ENCODE measurements at regions not wholly inside any gene's neighbourhood (a gene's known extent, or its start where the extent isn't known, plus 50 kb on each side); places are given as distances from the start of the nearest gene placed in this dataset.

- H3K9ac ChIP-seq, result no peak overlapping the region
- no peak overlapping the region for H3K4me2 ChIP-seq
- no peaks in the 10 kb centered on the region for H3K36me3 ChIP-seq (ENCODE audit: insufficient read depth)
- no peaks in the 10 kb centered on the region for H4K20me1 ChIP-seq (ENCODE audit: insufficient read depth)
- no peak overlapping the region for H2AFZ ChIP-seq (ENCODE audit: low read depth)
- no peaks in the 10 kb centered on the region for H3K79me2 ChIP-seq (ENCODE audit: insufficient read depth, low read depth)
- H3K27me3 ChIP-seq (ENCODE audit: insufficient read depth, low read depth), result no peaks in the 10 kb centered on the region
- no peak overlapping the region for H3K27ac ChIP-seq
- H3K4me1 ChIP-seq (ENCODE audit: low read depth, poor library complexity, severe bottlenecking), result peaks cover 4% of the 10 kb centered on the region
- TF ChIP-seq, protein P1, sequence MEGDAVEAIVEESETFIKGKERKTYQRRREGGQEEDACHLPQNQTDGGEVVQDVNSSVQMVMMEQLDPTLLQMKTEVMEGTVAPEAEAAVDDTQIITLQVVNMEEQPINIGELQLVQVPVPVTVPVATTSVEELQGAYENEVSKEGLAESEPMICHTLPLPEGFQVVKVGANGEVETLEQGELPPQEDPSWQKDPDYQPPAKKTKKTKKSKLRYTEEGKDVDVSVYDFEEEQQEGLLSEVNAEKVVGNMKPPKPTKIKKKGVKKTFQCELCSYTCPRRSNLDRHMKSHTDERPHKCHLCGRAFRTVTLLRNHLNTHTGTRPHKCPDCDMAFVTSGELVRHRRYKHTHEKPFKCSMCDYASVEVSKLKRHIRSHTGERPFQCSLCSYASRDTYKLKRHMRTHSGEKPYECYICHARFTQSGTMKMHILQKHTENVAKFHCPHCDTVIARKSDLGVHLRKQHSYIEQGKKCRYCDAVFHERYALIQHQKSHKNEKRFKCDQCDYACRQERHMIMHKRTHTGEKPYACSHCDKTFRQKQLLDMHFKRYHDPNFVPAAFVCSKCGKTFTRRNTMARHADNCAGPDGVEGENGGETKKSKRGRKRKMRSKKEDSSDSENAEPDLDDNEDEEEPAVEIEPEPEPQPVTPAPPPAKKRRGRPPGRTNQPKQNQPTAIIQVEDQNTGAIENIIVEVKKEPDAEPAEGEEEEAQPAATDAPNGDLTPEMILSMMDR (conservative IDR thresholded peaks at IDR 0.05; ENCODE audit: low read depth, low read length), result no peak
- no peak overlapping the region for H3K4me3 ChIP-seq (IDR thresholded peaks at IDR 0.05; ENCODE audit: insufficient read depth, low read depth, low read length)
Observed at GRCh38 chr3:164467007-164467406, 611.3 kb downstream of the SI start.

DNA sequence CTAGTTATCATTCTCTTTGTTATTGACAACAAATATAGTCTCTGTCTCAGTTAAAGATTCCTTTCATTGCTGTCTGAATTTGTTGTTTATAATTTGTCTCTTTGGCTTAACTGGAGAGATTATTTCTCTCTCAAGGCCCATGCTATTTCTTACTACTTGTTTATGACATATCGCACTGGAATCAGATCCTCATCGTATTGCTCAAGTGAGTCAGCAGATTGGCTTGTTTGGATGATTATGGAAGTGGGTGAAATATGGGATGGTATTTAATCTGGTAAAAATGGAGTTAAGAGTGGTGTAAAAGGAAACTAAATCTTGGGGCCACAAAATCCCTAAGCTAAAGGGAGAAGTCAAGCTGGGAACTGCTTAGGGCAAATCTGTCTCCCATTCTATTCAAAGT is 613.1 kb downstream of the SI start:
- H2AFZ ChIP-seq (ENCODE audit: low read depth), result no peak overlapping the region
- H3K27ac ChIP-seq, result no peak overlapping the region
- H3K4me3 ChIP-seq (IDR thresholded peaks at IDR 0.05; ENCODE audit: insufficient read depth, low read depth, low read length), result no peak overlapping the region
- H3K36me3 ChIP-seq (ENCODE audit: insufficient read depth), result no peaks in the 10 kb centered on the region
- TF ChIP-seq, protein P1 (conservative IDR thresholded peaks at IDR 0.05; ENCODE audit: low read depth, low read length), result no peak
- H3K4me2 ChIP-seq, result no peak overlapping the region
- H4K20me1 ChIP-seq (ENCODE audit: insufficient read depth), result no peaks in the 10 kb centered on the region
- H3K9ac ChIP-seq, result no peak overlapping the region
- no peaks in the 10 kb centered on the region for H3K79me2 ChIP-seq (ENCODE audit: insufficient read depth, low read depth)
- no peaks in the 10 kb centered on the region for H3K27me3 ChIP-seq (ENCODE audit: insufficient read depth, low read depth)
- H3K4me1 ChIP-seq (ENCODE audit: low read depth, poor library complexity, severe bottlenecking), result peaks cover 22% of the 10 kb centered on the region

DNA sequence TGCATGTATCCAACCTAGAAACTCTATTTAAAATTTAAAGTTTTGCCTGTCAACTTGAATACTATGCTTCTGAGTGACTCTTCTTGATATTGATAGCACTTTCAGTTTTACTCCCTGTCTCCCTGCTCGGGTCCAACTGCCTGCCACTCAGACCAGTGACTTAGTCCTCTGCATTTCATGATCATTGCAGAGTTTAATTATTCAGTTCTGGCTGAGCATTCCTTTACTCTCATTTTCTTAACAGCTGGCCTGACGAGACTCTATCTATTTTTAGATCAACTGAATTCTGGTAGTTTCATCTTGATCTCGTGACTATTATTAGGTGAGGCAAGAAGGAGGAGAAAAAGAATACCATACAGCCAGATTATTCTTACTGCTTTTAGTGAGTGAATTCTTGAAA is 617.4 kb downstream of the SI start:
- peak overlapping the region; percentile 29; the same call in 1 of the 2 replicates for H3K9ac ChIP-seq
- H4K20me1 ChIP-seq (ENCODE audit: insufficient read depth), result no peaks in the 10 kb centered on the region
- peak overlapping the region; percentile 62 for H2AFZ ChIP-seq (ENCODE audit: low read depth)
- H3K36me3 ChIP-seq (ENCODE audit: insufficient read depth), result no peaks in the 10 kb centered on the region
- no peaks in the 10 kb centered on the region for H3K79me2 ChIP-seq (ENCODE audit: insufficient read depth, low read depth)
- peaks cover 28% of the 10 kb centered on the region for H3K4me1 ChIP-seq (ENCODE audit: low read depth, poor library complexity, severe bottlenecking)
- TF ChIP-seq, protein P1 (conservative IDR thresholded peaks at IDR 0.05; ENCODE audit: low read depth, low read length), result no peak
- peak overlapping the region; percentile 39 for H3K4me3 ChIP-seq (IDR thresholded peaks at IDR 0.05; ENCODE audit: insufficient read depth, low read depth, low read length)
- H3K27ac ChIP-seq, result peak overlapping the region; percentile 52
- peak overlapping the region; percentile 71 for H3K4me2 ChIP-seq
- no peaks in the 10 kb centered on the region for H3K27me3 ChIP-seq (ENCODE audit: insufficient read depth, low read depth)

DNA sequence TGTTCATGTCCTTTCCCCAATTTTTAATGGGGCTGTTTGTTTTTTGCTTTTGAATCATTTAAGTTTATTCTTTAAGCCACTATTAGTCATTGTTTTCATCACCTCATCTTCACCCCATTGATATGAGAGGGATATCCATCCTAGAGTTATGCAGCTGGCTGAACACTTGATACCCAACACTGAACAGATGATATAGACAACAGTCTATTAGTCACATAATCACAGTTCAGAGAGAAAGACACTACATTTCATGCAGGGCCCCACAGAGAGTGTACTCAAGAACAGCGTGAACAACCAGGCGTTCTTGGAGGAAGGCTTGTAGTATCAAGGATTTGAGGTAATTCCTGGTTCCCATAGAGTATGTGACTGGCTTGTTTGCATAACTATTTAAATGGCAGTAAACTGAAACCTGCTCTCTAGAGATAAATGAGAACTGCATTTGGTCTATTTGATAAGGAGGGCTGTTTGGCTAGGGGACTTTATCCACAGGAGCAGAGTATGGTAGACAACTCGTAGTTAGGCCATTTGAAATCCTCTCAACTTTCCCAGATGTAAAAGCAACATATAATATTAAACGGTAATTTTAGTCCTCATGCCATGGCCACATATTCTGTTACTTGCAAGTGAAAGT is 618.7 kb downstream of the SI start:
- no peaks in the 10 kb centered on the region for H4K20me1 ChIP-seq (ENCODE audit: insufficient read depth)
- H2AFZ ChIP-seq (ENCODE audit: low read depth), result no peak overlapping the region
- no peaks in the 10 kb centered on the region for H3K27me3 ChIP-seq (ENCODE audit: insufficient read depth, low read depth)
- no peaks in the 10 kb centered on the region for H3K79me2 ChIP-seq (ENCODE audit: insufficient read depth, low read depth)
- TF ChIP-seq, protein P1 (conservative IDR thresholded peaks at IDR 0.05; ENCODE audit: low read depth, low read length), result no peak
- H3K4me3 ChIP-seq (IDR thresholded peaks at IDR 0.05; ENCODE audit: insufficient read depth, low read depth, low read length), result no peak overlapping the region
- H3K27ac ChIP-seq, result no peak overlapping the region
- H3K9ac ChIP-seq, result no peak overlapping the region
- H3K36me3 ChIP-seq (ENCODE audit: insufficient read depth), result no peaks in the 10 kb centered on the region
- peaks cover 28% of the 10 kb centered on the region for H3K4me1 ChIP-seq (ENCODE audit: low read depth, poor library complexity, severe bottlenecking)
- H3K4me2 ChIP-seq, result no peak overlapping the region

Measured in KMS-11 (cell line).